GM19395 (cell line): ENCODE measurements at regions not wholly inside any gene's neighbourhood (a gene's known extent, or its start where the extent isn't known, plus 50 kb on each side); places are given as distances from the start of the nearest gene placed in this dataset.

Experiments used
- ATAC-seq: cut with Tn5 transposase; IDR thresholded peaks from one replicate; pipeline ENCODE4 v1.9.1; 2021; ENCODE audit warnings: mild to moderate bottlenecking, moderate library complexity; ENCODE audit not compliant: unreplicated experiment

DNA sequence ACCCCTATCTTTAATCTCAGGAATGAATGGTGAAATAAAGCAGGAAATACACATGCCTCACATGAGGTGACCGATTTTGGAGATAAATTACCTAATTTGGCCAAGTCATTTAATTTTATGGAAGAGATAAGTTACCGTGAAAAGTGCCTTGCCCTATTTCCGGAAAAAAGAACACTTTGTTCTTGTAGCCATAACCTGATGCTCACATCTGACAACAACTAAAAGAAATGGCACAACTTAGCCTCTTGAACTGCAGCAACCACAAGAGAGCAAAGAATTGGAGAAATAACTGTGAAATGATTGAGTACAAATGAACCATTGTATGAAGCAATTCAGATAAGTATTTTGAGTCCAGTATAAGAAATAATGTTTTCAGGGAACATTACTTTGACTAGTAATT lies 628.1 kb upstream of the TYRP1 start:
- ATAC-seq: no peak

DNA sequence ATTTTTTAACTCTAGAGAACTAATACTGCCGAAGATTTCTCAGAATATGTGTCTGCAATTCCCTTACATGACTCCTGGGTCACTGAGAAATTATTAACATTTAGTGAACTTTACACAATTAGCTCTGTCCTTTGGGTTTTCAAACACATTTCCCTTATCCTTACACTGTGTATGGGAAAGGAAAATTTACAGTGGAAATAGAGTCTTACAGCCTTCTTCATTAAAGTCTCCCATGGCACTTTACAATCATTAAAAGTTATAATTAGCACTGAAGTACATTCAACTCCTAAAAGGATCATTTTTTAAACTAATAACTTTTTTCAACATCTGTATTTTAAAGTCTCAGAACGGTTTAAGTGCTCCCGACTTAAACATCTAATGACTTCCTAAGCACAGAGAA lies 627.5 kb upstream of the TYRP1 start:
- no peak for ATAC-seq

GRCh38 chr9:12066455-12067035 lies 626.6 kb upstream of the TYRP1 start:
- no peak for ATAC-seq

DNA sequence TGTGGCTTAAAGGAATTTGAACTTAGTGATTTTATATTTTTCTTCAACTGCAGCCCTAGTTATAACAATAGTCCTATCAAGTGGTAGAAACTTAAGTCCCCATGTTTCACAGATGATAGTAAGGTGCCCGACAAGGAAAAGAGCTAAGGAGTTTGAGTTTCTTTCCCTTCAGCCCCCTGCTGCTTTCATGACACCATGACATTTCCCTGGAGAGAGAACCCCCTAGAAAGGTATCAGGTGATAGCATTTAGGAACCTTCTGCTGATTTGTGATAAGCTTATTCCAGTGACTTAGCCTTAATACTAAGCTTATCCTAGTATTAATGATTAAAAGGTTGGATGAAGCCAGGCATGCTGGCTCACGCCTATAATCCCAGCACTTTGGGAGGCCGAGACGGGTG lies 623.8 kb upstream of the TYRP1 start:
- ATAC-seq: no peak

GRCh38 chr9:12085399-12085798 lies 607.8 kb upstream of the TYRP1 start:
- no peak for ATAC-seq

DNA sequence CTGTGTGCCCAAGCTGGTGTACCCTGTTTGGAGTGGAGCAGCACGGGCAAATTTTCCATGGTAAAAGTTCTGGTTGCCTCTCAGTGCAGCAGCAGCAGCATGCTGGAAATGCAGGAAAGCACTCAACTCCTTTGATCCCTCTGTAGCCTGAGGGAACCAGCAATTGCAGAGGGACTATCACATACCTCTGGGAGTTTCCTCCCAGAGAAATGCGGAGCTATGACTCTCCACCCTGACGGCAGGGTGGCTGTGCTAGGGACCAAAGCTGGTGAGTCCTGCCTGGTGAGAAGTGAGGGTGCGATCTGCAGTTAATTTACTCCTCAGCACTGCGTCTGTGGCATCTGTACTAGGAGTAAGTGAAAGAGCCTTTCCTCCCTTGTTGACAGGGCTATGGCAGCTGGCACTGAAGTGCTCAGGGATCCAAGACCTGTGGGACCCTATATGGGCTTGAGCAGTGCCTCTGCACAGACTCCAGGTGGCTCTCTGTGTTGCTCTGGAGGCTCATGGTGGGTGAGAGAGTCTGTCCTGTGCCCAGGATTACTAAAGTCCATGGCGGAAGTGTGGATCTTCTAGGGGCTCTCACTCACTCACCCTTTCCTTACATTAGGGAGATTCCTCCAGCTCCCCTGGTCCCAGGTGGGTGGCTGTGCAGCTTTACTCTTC lies 601.2 kb upstream of the TYRP1 start:
- ATAC-seq: no peak

DNA sequence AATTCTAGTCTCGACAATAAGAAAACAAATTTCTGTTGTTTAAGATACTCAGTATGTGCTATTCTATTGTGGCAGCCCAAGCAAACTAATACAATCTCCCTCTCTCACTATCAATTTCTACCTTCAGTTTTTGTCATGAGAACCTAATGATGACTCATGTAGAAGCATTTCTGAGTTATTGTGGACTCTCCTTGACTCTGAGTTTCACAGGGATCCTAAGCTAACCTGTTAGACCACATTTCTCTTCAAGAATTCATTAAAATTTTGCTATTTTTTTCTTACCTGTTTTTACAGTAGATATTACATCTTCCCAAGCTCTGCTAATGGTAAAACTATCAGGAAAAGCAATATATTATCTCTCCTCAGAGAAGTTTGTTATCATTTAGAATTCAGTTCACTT lies 599.1 kb upstream of the TYRP1 start:
- no peak for ATAC-seq

DNA sequence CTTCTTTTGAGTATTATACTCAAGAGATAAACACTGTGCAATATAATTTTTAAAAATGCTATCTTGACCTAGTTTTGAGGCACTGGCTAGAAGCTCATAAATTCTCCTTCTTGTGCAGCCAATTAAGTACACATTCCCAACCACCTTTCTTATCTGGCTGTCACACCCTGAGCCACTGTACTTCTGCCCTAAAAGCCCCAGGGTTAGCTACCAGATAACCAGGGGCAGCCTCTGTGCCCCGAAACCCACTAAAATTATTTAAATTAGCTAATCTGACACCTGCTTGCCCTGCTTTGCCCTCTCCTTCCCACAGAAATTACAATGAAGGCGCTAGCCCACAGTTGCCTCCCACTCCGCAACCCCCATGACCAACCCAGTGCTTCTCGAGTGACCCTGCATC lies 597.3 kb upstream of the TYRP1 start:
- no peak for ATAC-seq

GRCh38 chr9:12133416-12133815 lies 559.8 kb upstream of the TYRP1 start:
- no peak for ATAC-seq

GRCh38 chr9:12141422-12141821 lies 551.8 kb upstream of the TYRP1 start:
- ATAC-seq: no peak

DNA sequence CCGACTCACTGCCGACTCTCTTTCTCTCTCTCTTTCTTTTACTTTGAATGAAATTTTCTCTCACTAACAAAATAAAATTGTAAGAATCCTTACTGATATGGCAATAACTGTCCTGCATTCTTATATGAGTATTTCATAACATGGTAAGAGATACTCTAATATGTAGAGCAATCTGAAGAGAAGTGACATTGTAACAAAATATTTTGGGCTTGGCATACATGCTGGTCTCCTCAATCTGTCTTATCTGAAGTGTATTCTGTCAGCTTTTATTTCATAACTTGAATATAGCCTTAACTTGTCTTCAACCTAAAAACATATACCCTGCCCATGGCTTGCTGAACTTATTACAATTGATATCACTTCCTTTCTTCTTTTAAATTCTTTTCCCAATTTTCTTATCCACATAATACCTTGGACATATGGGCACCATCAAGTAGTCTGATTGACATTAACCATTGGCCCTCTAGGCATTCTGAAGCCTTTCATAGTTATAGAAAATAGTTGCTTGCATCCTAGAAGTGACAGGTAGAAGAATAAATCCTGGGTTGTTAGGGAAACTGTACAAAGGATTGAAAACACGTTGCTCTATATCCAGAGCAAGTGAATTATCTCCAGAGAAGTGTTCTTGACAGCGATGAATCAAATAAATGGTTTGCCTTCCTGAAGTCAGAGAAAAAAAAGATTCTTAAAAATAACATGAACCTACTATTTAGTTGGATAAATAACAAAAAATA lies 537.6 kb upstream of the TYRP1 start:
- ATAC-seq: no peak

- ATAC-seq: no peak
These were observed 530.9 kb upstream of the TYRP1 start for GRCh38 chr9:12162181-12162815.

DNA sequence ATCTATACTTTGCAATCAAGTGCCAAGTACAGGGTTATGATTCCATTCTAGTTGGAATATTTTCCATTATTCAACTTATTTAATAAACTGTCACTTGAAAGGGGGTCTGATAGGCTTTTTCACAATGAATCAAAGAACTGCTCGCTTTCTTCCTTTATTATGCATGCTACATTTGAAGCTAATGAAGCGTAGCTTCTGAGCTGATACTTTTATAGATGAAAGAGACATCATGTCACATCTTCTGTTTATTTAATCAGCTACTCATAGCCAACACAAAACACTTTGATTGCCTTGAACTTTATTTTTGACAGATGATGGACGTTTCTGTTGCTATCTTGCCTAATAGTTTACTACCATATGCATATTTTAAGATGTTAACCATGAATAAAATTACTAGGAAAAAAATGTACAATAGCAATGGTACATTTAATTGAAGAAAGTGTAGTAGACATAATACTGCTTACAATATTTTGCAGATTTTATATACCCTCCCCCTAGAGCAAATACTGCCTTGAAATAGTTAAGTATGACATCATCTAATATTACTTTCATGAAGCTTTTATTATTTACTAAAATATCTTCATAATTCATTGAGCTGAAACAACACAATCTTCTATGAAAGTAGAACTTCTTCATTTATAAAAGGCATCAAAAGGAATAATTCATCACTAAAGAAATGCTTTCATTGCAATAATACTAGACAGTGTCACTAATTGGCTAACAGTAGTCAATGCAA lies 529.3 kb upstream of the TYRP1 start:
- ATAC-seq: no peak

GRCh38 chr9:12166518-12166917 lies 526.7 kb upstream of the TYRP1 start:
- no peak for ATAC-seq

- no peak for ATAC-seq
These were observed 522.7 kb upstream of the TYRP1 start for GRCh38 chr9:12170456-12170855.

GRCh38 chr9:12178634-12179033 lies 514.6 kb upstream of the TYRP1 start:
- no peak for ATAC-seq

GRCh38 chr9:12182806-12183205 lies 510.4 kb upstream of the TYRP1 start:
- no peak for ATAC-seq

GRCh38 chr9:12183321-12183720 lies 509.9 kb upstream of the TYRP1 start:
- ATAC-seq: no peak

DNA sequence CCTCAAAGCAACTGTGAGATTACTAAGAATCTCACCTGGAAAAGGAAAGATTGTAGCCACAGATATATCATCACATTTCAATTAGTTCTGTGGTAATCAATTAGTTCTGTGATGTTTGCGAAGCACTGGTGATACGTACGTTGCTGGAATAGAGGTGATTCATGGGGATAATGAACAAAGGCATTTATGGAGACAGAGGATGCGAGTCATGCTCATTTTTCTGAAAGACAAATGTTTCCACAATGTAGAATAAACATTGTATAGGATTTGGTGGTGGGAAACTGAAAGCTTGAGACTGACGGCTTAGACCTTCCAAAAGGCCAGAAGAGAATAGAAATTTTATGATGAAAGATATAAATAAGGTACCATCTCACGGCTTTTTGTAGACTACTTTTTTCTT lies 507.3 kb upstream of the TYRP1 start:
- ATAC-seq: no peak

- no peak for ATAC-seq
These were observed 501.6 kb upstream of the TYRP1 start for GRCh38 chr9:12191630-12192029.

- no peak for ATAC-seq
These were observed 498.5 kb upstream of the TYRP1 start for GRCh38 chr9:12194731-12195130.
